HFFc6 (cell line): ENCODE measurements at regions not wholly inside any gene's neighbourhood (a gene's known extent, or its start where the extent isn't known, plus 50 kb on each side); places are given as distances from the start of the nearest gene placed in this dataset.
A peak's percentile ranks its signal among the peaks of the same experiment; 100 is the strongest.

ENCODE experiments used
- DNase-seq: peaks from one replicate; pipeline ENCODE4 v3.0.0-alpha.2; 2018
- H3K27ac Mint-ChIP-seq: 2 replicates; pipeline ENCODE4 v1.8.0; 2020; ENCODE audit warnings: mild to moderate bottlenecking, mixed read lengths
- H3K27me3 Mint-ChIP-seq: 2 replicates; pipeline ENCODE4 v1.8.0; 2021; ENCODE audit warnings: mild to moderate bottlenecking, moderate library complexity, mixed read lengths; ENCODE audit not compliant: insufficient read depth
- H3K36me3 Mint-ChIP-seq: 2 replicates; pipeline ENCODE4 v1.8.0; 2021; ENCODE audit warnings: low read depth, mixed read lengths
- H3K4me1 Mint-ChIP-seq: 2 replicates; pipeline ENCODE4 v1.8.0; 2020; ENCODE audit warnings: low read depth, mixed read lengths
- H3K4me3 Mint-ChIP-seq: 2 replicates; pipeline ENCODE4 v1.8.0; 2020; ENCODE audit warnings: mild to moderate bottlenecking, moderate library complexity, mixed read lengths
- H3K9me3 Mint-ChIP-seq: 2 replicates; pipeline ENCODE4 v1.8.0; 2020; ENCODE audit warnings: mild to moderate bottlenecking, mixed read lengths
- TF ChIP-seq, protein P1 (sequence below): fragments of 200-600 bp; sonication (generic); IDR thresholded peaks from 2 replicates; pipeline ENCODE4 v1.5.0; 2021; ENCODE audit warnings: antibody characterized with exemption, mild to moderate bottlenecking

DNA sequence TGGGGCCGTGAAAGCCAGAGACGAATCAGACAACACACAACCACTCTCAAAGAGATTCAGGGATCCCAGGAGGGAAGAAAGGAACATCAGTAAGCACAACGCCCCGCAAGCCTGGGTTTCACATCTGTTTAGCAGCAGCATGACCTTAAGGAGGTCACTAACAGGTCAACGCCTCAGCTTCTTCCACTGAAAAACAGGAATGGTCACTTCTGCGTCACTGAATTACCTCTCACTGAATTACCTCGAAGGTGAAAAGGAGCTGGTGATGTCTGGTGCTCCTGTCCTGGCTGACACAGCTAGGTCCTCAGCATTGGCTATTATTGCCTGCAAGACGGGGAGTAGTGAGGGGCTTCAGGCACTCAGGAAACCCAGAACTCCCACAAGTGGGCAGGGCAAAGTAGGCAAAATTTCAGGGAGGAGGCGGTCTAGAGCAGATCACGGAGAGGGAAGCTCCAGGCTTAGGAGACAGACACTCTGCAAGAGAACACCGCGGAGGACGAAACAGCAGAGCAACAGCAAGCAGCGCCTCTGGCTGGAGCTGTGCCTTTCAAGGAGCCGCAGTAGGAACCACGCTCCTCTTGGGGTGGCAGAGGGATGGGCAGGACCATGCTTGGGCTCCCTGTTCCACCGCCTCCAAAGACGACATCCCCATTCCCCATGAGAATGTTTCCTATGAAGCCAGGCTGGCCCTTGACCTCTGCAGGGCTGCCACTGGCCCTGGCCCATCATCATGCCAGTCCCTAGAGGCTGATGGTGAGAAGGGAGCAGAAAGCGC lies 108.4 kb downstream of the SINHCAF start:
- no peak for DNase-seq
- TF ChIP-seq, protein P1, sequence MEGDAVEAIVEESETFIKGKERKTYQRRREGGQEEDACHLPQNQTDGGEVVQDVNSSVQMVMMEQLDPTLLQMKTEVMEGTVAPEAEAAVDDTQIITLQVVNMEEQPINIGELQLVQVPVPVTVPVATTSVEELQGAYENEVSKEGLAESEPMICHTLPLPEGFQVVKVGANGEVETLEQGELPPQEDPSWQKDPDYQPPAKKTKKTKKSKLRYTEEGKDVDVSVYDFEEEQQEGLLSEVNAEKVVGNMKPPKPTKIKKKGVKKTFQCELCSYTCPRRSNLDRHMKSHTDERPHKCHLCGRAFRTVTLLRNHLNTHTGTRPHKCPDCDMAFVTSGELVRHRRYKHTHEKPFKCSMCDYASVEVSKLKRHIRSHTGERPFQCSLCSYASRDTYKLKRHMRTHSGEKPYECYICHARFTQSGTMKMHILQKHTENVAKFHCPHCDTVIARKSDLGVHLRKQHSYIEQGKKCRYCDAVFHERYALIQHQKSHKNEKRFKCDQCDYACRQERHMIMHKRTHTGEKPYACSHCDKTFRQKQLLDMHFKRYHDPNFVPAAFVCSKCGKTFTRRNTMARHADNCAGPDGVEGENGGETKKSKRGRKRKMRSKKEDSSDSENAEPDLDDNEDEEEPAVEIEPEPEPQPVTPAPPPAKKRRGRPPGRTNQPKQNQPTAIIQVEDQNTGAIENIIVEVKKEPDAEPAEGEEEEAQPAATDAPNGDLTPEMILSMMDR, result no peak
- no peak overlapping the region for H3K27ac Mint-ChIP-seq

DNA sequence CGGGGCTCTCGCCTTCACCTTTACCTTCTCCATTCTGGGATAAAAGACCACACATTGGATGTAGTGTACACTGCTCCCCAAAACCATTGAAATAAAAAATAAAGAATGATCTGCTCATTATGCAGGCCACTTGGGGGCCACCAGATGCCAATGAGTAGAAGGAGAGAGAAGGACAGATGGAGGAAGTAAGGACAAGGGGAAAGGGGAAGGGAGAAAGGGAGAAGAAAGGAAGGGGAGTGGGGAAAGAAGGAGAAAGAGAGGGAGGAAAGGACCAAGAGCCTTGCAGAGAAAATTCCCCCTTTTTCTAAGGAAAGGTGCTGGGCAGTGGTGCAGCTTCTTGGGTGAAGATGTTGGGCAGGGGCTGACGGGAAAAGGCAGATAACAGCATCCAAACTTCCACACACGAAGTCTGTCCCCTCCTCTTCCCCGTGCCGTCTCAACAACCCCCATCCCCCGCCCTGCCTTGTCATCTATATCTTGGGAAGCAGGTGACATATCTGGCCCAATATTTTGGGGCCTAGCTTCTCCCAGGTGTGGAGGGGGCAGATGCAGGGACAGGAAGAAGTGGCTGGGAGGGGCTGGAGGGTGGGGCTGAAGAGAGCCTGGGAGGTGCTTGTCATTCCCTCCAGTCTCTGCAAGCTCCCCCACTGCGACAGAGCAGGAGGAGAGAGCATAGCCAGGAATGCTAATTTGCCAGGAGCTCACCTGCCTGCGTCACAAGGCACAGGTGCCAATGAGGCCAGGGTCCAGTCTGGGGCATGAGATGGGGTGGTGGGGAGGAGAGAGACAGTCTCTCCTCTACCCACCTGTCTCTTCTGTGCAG lies 107.5 kb downstream of the SINHCAF start:
- Mint-ChIP-seq H3K36me3 (no peaks in the 10 kb centered on the region), H3K27me3 (peaks cover 36% of the 10 kb centered on the region), H3K9me3 (no peaks in the 10 kb centered on the region), H3K4me1 (no peaks in the 10 kb centered on the region), H3K27ac (no peak overlapping the region), H3K4me3 (no peak overlapping the region)
- TF ChIP-seq, protein P1, result no peak
- no peak for DNase-seq

More for the DNA sequence above, 108.4 kb downstream of the SINHCAF start:
- H3K4me1 Mint-ChIP-seq, result no peaks in the 10 kb centered on the region
- H3K36me3 Mint-ChIP-seq, result no peaks in the 10 kb centered on the region
- H3K9me3 Mint-ChIP-seq, result no peaks in the 10 kb centered on the region
- no peak overlapping the region for H3K4me3 Mint-ChIP-seq
- H3K27me3 Mint-ChIP-seq, result peaks cover 33% of the 10 kb centered on the region

DNA sequence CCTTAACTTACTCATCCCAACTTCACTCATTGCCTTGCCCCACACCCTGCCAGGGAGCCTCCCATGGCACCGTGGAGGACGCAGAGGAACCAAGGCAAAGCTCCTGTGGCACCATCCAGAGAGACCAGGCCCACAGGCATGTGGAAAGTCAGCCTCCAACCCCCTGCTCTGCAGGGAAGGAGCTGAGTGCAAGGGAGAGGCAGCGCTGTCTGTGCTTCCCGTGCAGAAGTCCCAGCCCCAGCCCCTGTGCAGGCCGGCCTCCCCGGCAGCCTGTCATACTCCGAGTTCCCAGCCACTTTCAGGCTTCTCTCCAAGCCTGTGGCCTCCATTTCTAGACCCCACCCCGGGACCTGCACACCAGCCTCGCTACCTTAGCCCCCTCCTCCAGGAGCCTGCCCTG lies 106.4 kb downstream of the SINHCAF start:
- Mint-ChIP-seq H3K4me1 (no peaks in the 10 kb centered on the region), H3K4me3 (no peak overlapping the region), H3K9me3 (no peaks in the 10 kb centered on the region), H3K36me3 (no peaks in the 10 kb centered on the region), H3K27me3 (peaks cover 39% of the 10 kb centered on the region), H3K27ac (no peak overlapping the region)
- TF ChIP-seq, protein P1, result no peak
- no peak for DNase-seq

DNA sequence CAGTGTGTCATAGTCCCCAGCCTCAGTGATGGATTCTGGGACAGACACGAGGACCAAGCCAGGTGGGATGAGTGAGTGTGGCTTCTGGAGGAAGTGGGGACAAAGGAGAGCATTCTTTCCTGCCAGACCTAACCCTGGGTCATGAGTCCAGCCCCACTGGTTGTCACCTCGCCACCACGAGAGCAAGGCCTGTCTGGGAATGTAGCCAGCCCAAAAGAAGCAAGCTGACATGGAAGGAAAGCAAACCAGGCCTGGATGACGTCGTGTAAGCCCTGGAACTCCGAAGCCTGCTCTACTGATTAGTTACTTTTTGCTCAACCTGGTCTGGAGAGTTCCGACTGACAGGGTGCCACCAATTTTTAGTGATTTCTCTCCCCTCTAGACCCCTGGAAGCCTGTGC lies 105.9 kb downstream of the SINHCAF start:
- Mint-ChIP-seq H3K27ac (no peak overlapping the region), H3K9me3 (no peaks in the 10 kb centered on the region), H3K4me1 (no peaks in the 10 kb centered on the region), H3K36me3 (no peaks in the 10 kb centered on the region), H3K27me3 (peaks cover 44% of the 10 kb centered on the region), H3K4me3 (no peak overlapping the region)
- no peak for DNase-seq
- TF ChIP-seq, protein P1, result no peak

DNA sequence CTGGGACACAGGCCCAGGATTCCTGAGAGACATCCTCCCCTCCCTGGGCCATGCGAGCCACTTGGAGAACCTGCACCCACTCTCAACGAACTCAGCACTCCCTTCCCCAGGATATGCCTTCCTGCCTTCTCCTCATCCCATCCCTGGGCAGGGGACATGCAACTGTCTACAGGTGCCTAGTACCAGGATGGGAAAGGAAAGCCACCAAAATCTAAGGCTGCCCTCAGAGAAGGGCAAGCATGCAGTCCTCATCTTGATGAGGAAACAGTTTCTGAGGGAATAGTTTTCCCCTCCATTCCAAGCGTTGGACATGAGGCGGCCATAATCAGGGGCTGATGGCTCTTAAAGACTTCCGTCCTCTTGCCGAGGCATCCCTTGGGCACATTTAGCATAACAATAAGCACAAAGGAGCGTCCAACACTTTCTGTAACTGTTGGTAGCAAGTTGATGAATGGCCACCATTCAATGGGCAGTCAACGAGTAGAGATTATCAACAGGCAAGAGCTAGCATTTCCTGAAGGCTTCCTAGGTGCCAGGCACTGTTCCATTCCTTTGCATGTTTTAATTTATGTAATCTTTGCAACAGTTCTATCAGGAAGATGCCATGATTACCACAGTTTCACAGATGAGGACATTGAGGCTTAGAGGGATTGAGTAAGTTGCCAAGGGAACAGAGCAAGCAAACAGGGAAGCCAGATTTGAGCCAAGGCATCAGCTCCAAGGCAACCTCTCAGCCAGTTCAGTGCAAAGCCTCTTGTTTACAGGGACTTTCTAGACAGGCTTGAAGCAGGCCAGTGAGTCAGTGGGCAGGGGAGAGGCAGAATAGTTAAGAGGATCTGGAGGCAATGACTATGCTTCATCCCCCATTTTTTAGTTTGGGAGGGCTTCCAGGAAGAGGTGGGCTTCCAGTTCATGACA lies 105.1 kb downstream of the SINHCAF start:
- DNase-seq, result peak; percentile 20
- Mint-ChIP-seq H3K4me3 (no peak overlapping the region), H3K9me3 (no peaks in the 10 kb centered on the region), H3K27ac (no peak overlapping the region), H3K4me1 (no peaks in the 10 kb centered on the region), H3K27me3 (peaks cover 46% of the 10 kb centered on the region), H3K36me3 (no peaks in the 10 kb centered on the region)
- TF ChIP-seq, protein P1, result no peak
